ENCODE measurements at regions not wholly inside any gene's neighbourhood (a gene's known extent, or its start where the extent isn't known, plus 50 kb on each side); places are given as distances from the start of the nearest gene placed in this dataset.
"Not testable (repeated sequence)": the region's sequence is repeated elsewhere in the genome, so short reads cannot be mapped to it uniquely, and the experiment has no call there.

DNA sequence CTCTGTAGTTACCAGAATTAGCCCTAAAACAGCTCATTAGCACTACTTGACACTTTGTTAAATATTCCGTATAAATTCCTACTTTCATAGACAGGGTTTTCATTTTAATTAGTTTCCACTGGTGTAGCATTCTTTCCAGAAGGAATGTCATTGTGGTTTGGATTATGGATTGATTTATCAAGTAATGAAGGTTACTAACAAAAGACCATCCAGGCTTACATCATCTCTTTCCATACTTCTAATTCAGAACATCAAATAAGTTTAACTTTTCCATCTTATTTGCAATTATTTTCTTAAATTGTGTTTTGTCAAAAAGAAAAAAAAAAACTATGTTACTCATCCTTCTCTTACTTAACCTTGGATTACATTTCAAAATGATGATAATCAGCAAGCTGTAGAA, 231.8 kb upstream of the SPOPL start:
- DNase-seq (ENCODE audit: low read depth, low spot score), result no peak

DNA sequence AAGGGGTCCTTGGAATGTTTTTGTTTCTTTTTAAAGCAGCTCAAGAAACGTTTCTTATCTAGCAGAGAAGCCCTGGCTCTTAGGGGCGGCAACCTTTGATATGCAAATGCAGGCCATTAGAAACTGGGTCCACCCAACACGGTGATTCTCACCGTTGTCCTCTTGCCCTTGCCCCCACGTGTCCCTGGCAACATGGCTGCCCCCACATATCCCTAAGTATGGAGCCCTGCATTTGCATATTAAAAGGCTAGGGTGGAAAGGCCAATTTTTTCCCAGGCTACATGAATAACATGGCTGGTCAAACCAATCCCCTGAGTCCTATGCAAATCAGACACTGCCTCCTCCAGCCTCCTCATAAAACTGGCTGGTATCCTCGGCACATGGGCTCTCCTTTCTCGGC, 230.1 kb upstream of the SPOPL start:
- no peak for DNase-seq (ENCODE audit: low read depth, low spot score)

DNA sequence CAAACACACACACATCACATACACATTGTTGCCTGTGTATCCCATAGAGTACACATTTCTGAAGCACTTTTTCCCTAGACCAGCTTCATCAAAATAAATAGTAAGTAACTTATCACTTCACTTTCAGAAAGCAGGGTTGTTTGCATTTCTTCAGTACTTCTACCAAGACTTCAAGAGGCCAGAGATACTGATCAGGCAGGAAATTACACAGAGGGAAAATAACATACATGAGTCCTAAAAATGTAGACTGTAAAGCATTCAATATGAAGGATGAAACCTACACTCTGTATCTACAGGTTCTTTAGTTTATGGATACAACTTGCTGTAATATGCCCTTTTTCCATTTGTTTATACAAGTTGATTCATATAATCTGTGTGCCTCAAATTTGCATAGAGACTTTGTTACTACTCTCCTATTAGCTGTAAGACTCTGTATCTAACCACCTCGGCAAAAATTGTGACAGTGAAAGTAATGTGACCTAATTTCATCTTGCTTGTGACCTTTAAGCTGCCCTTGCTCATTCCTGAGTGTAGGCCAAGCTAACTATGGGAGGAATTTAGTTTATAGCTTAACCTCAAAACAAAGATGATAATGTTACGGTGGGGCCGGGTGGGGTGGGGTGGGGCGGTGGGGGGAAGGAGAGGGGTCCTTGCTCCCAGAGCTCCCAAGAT, 228.9 kb upstream of the SPOPL start:
- no peak for DNase-seq (ENCODE audit: low read depth, low spot score)

DNA sequence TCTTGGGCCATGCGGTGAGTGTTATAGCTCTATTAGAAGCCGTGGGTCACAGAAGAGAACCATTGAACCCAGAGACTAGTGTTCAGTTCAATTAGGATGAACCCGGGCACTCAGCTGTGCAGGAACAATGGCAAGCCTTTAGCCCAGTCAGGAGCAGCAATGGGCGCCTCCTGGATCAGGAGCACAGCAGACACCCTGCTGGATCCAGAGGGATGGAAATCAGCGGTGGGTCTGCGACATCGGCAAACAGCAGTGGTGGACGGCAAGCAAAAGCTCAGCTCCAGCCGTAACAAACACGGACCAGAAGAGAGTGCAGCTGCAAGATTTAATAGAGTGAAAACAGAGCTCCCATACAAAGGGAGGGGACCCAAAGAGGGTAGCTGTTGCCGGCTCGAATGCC, 228.3 kb upstream of the SPOPL start:
- DNase-seq (ENCODE audit: low read depth, low spot score), result not testable (repeated sequence)

DNA sequence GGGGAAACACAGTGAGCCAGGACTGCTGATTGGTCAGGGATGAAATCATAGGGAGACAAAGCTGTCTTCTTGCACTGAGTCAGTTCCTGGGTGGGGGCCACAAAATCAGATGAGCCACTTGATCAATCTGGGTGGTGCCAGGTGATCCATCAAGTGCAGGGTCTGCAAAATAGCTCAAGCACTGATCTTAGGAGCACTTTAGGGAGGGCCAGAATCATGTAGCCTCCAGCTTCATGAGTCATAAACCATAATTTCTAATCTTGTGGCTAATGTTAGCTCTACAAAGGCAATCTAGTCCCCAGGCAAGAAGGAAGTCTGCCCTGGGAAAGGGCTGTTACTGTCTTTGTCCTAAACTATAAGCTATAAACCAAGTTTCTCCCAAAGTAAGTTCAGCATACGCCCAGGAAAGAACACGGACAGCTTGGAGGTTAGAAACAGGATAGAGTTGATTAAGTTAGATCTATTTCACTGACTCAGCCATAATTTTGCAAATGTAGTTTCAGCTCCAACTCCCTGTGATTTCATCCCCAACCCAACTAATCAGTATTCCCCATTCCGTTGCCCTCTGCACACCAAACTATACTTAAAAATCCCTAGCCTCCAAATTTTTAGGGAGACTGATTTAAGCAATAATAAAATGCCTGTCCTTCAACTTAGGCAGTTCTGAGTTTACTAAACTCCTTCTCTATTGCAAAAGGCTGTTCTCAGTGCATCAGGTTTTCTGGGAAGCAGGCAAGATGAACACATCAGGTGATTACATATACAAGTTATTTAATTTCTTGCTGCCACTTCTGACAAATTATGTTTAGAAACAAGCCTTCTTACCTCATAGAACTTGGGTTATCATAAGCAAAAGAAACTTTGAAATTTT, 226.9 kb upstream of the SPOPL start:
- no peak for DNase-seq (ENCODE audit: low read depth, low spot score)

DNA sequence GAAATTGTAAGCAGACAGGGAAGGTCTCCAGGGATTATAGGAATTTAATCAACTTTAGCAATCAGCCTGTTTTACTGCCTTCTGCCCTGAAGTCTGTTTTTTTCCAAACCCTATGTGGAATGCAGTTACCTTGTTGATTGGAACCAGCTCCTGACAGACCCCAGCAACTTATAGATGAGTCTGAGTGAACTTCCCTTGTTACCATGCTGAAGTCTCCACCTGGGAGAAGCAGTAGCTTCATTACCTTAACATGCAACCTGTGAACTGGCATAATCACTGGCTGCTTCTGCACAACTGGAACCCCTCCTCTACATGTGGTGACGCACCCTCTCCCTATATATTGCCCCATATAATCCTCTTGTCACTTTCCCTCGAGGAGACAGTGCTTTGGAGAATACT, 226.3 kb upstream of the SPOPL start:
- DNase-seq (ENCODE audit: low read depth, low spot score), result no peak

DNA sequence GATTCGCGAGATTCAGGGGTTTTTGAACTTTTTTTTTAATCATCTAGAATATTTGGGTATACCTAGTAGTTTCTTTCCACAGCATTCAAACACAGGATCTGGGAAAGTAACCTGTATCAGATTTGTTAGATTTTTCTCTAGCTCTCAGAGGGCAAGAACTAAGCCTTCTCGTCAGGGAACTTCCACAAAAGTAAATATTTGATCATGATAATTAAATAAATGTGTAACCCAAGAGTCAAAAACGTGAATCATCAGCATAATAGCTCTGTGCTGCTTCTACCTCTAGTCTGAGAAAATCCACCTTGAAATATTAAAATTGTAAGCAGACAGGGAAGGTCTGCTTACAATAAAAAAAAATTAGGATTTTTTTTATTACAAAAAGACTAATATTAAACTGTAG, 225.7 kb upstream of the SPOPL start:
- DNase-seq (ENCODE audit: low read depth, low spot score), result no peak

DNA sequence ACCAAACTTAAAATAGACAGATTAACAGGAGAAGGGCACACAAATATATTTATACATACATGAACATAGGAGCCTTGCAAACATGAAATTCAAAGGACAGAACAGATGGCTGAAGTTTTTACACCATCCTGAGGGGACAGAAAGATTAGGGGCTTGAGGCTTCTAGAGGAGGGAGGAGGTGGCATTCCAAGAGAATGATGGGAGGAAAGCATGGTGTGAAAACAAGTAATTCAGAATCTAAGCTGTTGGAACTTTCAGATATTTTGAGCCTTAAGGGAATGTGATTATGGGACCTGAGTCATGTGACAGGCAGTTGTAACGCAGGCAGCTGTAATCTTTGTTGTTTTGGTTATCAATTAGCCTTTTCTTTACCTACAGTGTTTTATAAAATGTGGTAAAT, 225.2 kb upstream of the SPOPL start:
- no peak for DNase-seq (ENCODE audit: low read depth, low spot score)

DNA sequence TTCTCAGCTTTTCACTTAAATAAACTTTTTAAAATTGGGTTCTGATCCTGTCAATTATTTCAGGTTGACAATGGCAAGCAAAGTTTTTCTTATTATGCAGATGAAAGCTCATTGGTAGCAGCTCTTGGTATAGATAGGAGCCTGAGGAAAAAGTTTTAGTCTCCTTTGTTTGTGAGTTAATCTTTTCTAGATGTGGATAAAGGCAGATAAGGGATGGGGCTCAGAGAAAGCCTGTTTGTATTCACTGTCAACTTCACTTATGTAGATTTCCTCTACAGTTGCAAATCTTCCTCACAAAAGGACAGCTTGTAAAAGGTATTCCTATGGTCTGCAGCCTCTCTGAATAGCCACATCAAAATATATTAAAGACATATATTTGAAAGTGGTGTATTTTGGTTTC, 224.5 kb upstream of the SPOPL start:
- DNase-seq (ENCODE audit: low read depth, low spot score), result no peak

DNA sequence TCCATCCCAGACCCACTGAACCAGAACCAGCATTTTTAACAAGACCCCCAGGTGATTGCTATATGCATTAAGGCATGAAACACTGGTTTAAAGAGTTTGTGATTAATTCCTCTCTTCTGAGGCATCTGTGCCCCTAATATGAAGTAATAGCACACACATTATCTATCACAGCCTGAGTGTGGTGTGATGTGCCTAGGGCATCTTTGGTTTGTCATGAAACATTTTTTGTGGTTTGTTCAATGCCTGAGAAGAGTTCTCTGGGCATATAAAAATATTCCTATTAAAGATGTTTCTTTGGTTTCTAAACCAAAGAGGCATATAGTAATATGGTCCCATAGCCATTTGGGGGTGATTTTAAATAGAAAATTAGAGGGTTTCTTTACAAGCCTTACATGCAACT, 221.7 kb upstream of the SPOPL start:
- no peak for DNase-seq (ENCODE audit: low read depth, low spot score)

DNA sequence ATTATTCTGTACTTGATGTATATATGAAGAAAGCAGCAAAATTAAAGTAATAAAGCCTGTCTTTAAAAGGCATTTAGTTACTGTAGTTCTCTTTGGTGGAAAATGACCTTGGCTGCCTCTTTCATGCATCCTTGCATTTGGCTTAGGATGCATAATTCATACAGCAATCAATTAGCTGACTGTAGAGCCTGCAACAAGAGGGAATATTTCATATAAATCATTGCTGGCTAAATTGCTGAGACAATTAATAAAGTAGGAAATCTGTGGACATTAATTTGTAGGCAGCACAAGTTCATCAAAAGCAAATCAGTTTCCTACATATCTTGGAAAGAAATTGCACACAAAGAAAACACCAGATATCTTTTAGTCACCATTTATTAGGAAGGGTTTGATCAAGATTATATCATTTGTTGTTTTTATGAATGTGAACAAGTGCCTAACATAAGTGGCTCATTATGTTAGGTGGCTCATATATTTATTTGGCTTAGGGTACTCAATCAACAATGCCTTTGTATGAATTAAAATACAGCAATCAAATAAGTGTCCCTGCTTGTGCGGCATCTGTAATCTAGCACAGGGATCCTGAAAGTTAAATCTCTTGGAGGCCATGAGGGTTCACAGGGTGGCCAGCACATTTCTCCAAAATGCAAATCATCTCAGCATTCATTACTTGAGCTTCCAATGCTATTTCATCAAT, 220.4 kb upstream of the SPOPL start:
- DNase-seq (ENCODE audit: low read depth, low spot score), result no peak

DNA sequence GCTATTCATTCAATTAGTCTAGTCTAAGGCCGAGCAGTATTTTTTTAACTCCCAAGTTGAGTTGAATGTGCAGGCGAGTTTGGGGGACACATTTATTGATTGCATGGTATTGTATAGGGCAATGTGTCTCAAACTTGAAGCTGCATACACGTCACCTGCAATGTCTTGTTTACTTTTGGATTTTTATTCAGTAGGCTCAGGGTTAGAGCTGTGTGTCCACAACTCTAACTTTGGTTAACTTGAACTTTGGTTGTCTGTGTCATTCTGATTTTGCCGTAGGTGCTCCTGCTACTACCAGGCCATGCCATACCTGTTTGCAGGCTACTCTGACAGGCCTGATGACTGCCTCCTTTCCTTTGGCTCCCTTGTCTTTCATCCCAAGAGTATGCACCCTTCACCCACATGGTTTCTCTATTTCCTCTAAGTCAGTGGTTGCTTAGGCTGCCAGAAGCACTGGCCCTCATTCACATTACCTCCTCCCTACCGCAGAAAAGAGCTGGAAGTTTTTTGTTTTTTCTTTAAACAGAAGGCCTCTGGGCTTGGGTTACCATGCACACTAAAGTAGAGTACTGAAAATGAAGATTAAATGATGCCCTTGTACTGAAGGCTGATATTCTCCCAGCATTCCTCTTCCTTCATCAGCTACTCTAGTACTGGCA, 219.4 kb upstream of the SPOPL start:
- no peak for DNase-seq (ENCODE audit: low read depth, low spot score)

DNA sequence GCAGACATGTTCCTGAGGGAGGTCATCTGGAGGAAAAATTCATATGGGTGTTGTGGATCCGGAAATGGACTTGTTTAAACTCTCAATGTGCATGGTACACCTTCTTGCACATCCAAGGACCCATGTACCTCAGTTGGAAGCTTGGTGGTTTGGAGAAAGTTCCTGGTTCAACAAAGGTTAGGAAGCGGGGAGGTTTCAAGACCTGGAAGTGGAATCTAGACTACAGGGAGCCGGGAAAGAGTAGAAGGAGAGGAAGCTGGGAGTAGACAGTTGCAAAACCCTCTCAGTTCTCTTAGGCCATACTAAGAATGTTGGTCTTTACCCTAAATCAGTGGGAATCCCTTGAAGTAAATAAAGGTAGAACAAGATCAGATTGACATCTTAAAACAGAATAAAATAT, 209.8 kb upstream of the SPOPL start:
- DNase-seq (ENCODE audit: low read depth, low spot score), result no peak

DNA sequence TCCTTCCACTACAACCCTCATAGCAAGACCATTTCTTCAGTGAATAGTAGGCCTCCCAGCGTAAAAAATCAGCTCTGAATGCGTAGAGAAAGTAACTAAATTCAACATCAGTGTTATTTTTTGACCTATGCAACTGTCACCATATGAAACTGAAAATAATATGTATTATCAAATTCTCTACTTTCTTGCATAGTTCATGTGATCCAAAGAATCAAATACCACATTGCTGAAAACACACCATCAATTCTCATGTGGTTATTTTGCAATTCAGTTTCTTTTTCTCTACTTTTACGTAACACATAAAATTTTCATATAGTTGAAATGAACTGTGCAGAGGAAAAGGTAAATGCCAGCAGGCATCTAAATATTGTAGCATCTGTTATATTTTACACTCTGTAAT, 208.5 kb upstream of the SPOPL start:
- no peak for DNase-seq (ENCODE audit: low read depth, low spot score)

DNA sequence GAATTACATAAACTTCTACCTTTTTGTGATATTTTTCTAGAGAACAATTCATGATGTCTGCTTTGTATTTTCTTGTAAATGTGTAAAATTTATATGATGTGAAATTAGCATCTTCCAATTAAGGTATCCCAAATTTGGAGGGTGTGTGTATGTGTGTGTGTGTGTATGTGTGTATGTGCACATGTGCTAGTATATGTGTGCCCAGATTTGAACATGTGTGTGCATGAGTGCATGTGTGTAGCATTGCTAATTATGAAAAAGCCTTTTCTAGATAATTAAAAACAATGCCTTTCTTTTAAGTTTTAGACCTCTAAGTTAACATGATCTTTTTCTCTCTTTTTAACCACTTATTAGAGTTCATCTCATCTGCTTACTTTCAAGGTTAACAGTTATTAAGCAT, 208.0 kb upstream of the SPOPL start:
- DNase-seq (ENCODE audit: low read depth, low spot score), result no peak

DNA sequence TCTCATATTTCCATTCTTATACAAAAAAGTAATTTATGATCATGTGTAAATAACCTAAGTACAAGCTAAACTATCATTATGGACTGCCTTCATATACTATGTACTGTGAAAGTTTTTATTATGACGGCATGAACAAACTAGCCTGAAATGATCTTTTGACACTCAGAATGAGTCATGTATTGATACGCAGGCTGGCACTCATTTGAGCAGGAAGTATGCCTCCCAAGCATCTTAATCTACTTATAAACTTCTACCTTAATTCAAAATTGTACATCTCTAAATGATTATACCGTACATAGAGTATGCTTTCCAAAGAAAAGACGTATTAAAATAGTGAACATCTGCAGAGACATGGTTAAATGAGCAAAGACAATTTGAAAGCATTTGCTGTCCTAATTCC, 207.1 kb upstream of the SPOPL start:
- no peak for DNase-seq (ENCODE audit: low read depth, low spot score)

DNA sequence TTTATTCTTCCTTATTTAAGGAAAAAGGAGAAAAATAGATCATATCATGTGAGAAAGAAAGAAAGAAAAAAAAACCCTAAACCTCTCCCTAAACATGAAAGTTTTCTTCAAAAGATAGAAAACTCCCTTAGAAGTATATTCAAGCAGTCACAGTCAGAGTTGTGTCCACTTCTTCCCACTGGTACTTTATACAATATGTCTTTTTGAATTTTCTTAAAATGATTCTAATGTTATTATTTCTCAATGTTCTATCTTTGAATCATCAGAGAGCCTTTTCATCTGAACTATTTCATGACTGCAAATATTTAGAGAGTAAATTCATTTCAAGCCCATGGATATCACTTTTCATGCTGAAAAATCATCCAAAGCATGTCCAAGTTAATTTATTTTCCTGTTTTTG, 205.2 kb upstream of the SPOPL start:
- DNase-seq (ENCODE audit: low read depth, low spot score), result no peak

DNA sequence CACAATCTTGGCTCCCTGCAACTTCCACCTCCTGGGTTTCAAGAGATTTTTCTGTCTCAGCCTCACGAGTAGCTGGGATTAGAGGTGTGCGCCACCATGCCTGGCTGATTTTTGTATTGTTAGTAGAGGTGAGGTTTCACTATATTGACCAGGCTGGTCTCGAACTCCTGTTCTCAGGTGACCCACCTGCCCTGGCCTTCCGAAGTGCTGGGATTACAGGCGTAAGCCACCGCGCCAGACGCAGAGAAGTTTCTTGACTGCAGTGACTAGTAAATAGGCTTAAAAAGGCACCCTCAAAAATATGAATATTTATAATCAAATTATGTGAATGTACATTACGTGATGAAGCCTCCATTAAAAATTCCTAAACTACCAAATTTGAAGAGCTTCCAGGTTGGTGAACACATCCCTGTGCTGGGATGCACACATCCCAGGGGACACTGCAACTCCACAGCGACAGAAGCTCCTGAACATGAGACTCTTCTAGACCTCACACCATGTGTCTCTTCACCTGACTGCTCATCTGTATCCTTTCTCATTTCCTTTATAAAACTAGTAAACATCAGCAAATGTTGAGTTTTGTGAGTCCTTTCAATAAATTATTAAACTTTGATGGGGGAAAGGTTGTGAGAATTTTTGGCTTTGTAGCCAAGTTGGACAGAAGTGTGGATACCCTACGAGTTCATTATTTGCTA, 203.3 kb upstream of the SPOPL start:
- no peak for DNase-seq (ENCODE audit: low read depth, low spot score)

DNA sequence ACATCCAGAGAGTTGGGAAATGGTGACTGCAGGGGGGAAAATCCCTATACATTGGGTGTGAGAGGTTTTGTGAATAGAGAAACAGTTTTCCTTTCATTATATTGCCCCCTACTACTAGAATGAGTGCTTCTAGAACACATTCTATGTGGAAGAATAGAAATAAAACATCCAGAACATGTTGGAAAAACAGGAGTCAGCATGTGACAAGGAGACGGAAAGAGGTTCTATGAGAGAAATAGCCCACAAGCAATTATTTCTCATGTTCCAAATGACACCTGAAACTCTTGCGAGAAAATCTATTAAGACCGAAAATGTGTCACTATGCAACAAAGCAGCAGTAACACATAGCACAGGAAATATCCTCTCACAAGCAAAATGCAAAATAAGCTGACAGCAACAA, 202.7 kb upstream of the SPOPL start:
- DNase-seq (ENCODE audit: low read depth, low spot score), result no peak

DNA sequence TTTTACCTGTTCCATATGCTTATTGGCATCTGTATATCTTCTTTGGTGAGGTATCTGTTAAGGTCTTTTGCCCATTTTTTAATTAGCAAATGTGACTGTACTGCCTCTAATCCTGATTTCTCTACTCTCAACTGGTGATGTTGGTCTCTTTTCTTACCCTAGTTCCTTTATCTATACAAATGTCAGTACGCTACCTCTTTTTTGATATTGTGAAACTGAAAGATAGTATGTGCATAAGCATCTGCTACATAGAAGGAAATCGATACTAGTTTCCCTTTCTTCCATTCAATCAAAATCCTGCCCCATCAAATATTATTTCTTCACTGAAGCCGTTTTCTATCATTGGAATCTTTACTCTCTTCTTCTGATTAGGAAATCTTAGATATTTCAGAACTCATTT, 194.9 kb upstream of the SPOPL start:
- DNase-seq (ENCODE audit: low read depth, low spot score), result no peak

DNA sequence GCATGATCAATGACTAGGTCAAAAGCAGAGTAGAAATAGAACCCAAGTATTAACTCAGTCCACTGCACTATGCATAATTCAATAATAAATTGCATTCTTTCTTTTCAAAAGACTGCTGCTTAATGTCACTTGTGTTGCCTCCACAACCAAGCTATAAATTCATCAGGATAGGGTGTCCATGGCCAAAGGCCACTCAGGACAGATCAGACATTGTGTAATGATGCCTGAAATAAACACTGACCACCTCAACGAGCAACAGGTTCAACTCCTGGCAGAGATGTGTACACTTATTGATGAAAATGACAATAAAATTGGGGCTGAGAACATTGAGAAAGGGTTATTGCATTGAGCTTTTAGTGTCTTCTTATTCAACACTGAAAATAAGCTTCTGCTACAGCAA, 194.5 kb upstream of the SPOPL start:
- no peak for DNase-seq (ENCODE audit: low read depth, low spot score)

DNA sequence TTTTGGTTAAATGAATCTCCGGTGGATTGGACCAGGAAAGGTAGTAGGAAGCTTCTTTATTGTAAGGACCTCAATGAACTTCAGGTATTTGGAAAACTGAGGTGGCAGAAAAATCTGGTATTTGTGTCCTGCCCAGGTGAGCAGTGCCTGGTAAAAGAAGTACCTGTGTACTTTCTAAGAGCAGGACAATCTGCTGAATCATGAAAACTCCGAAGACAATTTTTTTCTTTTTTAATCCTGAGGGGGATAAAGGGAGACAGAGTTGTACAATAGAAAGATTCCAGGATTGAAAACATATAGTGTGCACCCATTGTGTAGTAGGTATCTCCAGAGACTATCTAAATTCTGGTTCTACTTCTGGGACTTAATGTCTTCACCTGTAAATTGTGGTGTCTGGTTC, 191.8 kb upstream of the SPOPL start:
- no peak for DNase-seq (ENCODE audit: low read depth, low spot score)
